Activated CD8-positive, alpha-beta memory T cell treated with anti-CD3 and anti-CD28 coated beads, Interleukin-2, amount 50 U/mL, for 4 hours (primary cell): ENCODE measurements at regions not wholly inside any gene's neighbourhood (a gene's known extent, or its start where the extent isn't known, plus 50 kb on each side); places are given as distances from the start of the nearest gene placed in this dataset.
"Not testable (repeated sequence)": the region's sequence is repeated elsewhere in the genome, so short reads cannot be mapped to it uniquely, and the experiment has no call there.

Experiments
- DNase-seq: peaks from one replicate; pipeline ENCODE4 v3.0.0-alpha.2; 2020

DNA sequence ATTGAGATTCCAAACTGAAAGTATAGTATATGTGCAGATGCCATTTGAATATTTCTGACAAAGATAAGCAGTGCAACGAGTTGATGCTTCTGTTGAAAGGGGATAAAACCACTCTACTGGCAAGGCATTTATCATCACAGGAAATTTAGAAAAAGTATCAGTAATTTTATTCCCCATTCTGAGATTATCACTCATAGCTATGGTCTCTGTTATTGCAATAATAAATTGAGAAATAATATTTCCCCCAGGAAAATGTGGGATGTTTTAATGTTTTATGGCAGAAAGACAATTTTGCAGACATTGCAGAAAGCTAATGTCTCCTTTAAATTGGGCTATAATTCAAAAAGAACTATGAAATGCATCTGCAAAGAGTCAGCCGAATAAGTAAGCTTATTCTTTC, 1612.7 kb upstream of the ACO1 start:
- no peak for DNase-seq

DNA sequence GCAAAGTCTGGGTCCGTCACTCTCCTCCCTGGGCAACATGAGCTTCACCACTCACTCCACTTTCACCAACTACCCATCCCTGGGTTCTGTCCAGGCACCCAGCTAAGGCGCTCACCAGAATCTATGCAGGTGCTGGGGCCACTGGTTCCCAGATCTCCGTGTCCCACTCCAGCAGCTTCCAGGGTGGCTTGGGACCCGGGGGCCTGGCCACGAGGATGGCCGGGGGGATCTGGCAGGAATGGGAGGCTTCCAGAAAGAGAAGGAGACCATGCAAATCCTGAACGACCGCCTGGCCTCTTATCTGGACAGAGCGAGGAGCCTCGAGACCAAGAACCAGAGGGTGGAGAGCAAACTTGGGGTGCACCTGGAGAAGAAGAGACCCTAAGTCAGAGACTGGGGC, 1611.0 kb upstream of the ACO1 start:
- DNase-seq, result no peak

- no peak for DNase-seq
Observed at GRCh38 chr9:30774326-30774725, 1610.1 kb upstream of the ACO1 start.

DNA sequence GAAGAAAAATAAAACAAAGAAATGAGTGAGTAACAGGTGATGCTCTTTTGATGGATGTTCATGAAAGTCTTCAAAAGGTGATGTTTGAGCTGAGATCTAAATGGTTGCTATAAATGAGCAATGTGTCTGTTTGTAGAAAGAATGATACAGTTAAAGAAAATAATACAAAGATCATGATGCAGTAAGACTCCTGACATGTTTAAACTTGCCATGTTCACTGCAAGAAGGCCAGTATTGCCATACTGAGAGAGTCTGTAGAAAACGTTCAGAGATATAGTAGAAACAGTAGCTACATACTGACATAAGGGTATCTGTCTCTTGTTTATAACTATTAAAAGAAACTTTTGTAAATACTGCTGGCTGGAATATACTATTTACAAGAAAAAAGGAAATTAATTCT, 1609.2 kb upstream of the ACO1 start:
- DNase-seq, result no peak

DNA sequence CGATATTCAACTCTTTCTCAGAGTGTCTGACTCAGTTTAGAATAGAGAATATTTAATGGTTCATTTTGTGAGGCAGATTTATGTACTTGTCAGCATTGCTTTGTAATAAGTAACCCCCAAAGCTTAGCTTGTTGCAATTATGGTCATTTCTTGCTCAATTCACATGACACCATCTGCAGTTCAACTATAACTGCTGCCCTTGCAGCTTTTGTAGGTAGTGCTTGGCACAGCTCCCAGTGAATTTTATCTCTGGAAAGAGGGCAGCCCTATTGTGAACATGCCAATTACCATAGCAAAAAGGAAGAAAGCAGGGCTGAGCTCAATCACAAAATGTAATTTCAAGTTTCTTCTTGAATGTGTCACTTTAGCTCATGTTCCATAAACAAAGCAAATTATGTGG, 1587.7 kb upstream of the ACO1 start:
- DNase-seq, result no peak

DNA sequence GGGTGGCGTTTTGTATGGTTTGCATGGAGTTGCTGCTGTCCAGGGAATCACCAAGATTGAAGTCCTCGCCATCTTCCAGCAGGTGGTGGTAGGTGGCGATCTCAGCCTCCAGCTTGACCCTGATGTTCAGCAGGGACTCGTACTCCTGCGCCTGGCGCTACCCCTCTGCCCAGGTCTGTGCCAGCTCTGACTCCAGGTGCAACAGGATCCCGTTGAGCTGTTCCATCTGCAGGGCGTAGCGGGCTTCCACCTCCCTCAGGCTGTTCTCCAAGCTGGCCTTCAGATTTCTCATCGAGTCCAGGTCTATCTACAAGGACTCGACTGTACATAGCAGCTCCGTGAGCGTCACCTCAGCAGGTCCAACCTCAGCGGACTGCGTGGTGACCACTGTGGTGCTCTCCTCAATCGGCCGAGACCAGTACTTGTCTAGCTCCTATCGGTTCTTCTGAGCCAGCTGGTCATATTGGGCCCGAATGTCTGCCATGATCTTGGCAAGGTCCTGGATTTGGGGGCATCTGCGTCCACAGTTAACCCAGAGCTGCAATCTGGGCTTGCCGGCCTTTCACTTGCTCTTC, 1584.8 kb upstream of the ACO1 start:
- no peak for DNase-seq

DNA sequence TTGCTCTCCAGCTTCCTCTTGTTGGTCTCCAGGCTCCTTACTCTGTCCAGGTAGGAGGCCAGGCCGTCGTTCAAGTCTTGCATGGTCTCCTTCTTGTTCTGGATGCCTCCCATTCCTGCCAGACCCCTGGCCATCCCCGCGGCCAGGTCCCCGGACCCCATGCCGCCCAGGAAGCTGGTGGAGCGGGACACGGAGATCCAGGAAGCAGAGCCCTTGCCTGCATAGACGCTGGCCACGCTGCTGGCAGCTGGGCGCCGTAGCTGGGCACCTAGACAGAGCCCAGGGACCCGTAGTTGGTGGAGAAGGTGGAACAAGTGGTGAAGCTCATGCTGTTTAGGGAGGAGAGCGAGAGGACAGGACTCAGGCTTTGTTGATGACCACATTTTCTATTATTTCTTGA, 1584.0 kb upstream of the ACO1 start:
- DNase-seq, result no peak

- DNase-seq, result no peak
Observed at GRCh38 chr9:30812821-30813220, 1571.6 kb upstream of the ACO1 start.

- no peak for DNase-seq
Observed at GRCh38 chr9:30815585-30815984, 1568.9 kb upstream of the ACO1 start.

DNA sequence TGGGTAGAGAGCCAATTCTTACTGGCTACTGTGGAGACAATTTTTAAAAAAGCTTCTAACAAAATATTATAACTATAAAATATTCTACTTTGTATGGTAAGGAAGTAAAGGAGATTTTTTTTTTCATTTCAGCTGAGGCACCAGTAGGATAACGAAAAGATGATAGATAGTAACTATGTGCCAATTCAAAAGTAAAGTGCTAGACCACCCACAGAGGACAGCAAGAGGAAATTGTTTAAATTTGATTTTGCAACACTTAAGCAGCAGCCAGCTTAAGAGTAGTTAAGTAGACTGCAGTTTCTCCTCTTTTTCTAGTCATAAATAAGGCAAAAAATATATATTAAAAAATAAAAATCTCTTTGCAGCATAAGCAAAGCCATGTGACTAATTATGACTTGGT, 1539.3 kb upstream of the ACO1 start:
- no peak for DNase-seq

DNA sequence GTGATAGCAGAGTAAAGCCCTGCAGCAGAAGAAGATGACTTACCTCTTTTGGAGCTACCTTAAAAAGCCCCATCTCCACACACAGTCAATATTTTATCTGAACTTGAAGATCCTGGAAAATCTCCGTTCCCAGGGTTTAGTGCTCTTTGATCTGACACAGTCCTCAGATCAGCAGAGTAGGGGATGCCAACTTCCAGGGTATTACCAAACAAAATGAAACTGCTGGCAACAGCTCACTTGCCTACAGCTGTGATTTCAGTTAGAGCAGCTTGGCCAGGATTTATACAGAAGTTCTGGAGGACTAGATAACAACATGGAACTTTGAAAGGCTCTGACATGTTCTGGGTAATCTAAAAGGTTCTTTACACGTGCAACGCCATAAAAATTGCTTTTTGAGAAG, 1537.8 kb upstream of the ACO1 start:
- no peak for DNase-seq

DNA sequence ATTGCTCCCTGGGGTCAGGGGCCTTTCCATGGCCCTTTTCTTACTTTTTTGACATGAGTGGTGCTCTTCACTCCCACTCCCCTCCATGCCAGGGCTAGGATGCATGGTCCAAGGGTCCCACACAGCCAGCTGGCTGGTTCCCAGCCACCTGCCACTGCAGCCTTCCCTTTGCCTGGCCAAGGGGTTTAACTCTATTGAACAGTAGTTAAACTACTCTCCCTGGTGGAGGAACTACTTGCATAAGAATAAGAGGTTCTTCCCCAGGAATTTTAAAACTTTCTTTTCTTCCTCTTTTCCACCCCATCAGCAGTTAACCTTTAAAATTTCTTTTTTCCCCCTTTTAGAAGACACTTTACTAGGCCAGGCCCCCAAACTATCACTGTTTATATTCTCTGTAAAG, 1532.8 kb upstream of the ACO1 start:
- no peak for DNase-seq

DNA sequence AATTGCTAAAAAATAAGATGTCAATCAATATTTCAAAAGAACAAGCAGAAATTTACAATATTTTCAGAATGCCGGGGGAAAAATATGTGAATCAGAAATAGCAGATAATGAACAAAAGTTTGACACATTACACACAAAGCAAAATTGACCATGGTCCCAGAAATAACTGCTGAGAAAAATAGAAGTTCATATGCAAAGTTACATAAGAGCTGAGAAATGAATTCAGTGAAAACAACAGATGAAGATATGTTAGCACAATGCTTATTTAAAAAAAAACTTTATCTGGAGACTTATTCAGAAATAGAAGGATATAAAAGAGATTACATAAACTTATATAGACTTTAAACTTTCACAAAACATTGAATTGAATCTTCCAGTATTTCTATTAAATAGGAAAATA, 1483.7 kb upstream of the ACO1 start:
- DNase-seq, result no peak

- no peak for DNase-seq
Observed at GRCh38 chr9:30913331-30913730, 1471.1 kb upstream of the ACO1 start.

- no peak for DNase-seq
Observed at GRCh38 chr9:30915451-30915850, 1469.0 kb upstream of the ACO1 start.

GRCh38 chr9:30925126-30925525, 1459.3 kb upstream of the ACO1 start:
- no peak for DNase-seq

GRCh38 chr9:30925635-30926034, 1458.8 kb upstream of the ACO1 start:
- DNase-seq, result no peak

DNA sequence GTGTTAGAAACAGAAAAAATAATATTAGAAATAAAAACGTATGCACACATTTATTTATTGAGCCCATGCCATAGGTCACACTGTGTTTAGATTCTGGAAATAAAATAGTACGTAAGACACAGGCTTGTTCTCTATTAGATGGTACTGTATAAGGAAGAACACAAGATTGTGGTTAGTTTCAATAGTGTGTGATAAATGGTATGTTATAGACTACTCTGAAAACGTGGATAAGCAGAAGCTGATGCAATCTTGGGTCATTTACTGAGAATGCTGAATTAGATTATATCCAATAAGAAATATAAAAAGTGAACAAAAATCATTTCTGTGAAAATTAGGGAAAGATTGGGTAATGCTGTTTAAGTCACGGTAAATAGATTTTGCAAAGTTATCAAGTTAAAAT, 1456.4 kb upstream of the ACO1 start:
- DNase-seq, result no peak

- no peak for DNase-seq
Observed at GRCh38 chr9:30932226-30932625, 1452.2 kb upstream of the ACO1 start.

DNA sequence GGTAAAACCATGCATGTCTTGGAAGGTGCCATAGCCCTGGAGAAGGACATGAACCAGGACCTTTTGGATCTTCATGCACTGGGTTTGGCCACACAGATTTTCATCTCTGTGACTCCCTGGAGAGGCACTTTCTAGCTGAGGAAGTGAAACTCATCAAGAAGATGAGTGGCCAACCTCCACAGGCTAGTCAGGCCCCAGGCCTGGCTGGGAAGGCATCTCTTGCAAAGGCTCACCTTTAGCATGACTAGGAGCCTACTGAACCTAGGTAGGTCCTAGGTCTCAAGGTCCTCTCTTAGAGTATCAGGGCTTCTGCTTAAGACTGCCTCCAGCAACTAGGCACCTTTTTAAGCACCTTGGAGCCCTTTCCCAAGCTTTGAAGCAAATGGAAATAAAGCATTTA, 1448.7 kb upstream of the ACO1 start:
- no peak for DNase-seq

- DNase-seq, result no peak
Observed at GRCh38 chr9:30937106-30937505, 1447.3 kb upstream of the ACO1 start.

GRCh38 chr9:30942852-30943251, 1441.6 kb upstream of the ACO1 start:
- DNase-seq, result not testable (repeated sequence)

DNA sequence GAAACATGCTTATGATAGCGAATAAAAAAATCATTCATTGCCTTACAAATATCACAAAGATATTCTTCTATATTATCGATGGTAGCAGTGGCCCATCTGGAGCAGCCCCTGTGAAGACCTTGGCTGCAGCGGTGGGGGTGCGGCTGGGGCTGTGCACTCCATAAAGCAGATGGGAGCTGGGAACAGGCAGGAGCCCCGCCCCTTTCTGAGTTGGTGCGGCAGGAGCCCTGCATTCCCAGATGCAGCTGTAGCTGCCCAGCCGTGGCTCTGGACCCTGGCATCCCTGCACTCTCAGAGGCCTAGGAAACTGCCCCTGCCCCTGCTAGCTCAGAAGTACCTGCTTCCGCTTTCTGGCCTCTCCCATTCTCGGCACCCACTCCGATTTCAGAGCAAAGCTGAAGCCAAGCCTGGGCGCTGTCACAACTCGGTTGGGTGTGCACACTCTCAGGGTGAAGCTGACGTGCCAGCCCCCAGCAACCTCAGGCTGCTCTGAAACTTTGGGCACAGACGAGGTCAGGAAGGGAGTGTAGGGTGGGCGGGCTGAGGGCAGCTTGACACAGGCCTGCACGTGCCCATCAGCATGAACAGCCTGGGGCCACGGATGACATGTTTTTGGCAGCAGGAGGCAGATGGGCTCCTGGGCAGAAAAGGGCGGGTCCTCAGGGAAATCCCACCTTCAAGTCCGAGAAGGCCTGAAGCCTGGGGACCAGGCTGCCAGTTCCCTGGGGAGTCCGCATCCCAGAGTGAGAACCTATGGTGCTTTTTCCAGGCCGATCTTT, 1440.8 kb upstream of the ACO1 start:
- DNase-seq, result no peak

DNA sequence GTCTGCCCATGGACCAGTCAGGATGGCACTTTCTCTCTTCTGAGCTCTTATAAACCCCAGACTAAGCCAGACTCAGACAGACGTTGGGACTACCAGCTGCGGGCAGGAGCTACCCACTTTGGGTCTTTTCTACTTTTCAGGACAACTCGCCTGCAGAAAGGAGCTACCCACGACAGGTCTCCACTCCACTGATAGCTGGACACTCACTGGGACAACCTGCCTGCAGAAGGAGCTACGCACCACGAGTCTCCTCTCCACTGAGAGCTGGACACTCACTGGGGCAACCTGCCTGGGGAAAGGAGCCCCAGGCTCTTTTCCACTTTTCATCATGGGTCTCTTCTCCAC, 1440.2 kb upstream of the ACO1 start:
- no peak for DNase-seq

GRCh38 chr9:30944741-30945280, 1439.6 kb upstream of the ACO1 start:
- no peak for DNase-seq
